Immature natural killer cell (primary cell): ENCODE measurements at regions not wholly inside any gene's neighbourhood (a gene's known extent, or its start where the extent isn't known, plus 50 kb on each side); places are given as distances from the start of the nearest gene placed in this dataset.

ENCODE experiments used
- DNase-seq, 3 donors: peaks; one replicate each; pipeline ENCODE4 v3.0.0; 2022; ENCODE audit warnings: mixed read lengths in 1 of 3
- H3K27ac Mint-ChIP-seq, 6 donors: one replicate each; pipeline ENCODE4 v1.8.0; 2020; ENCODE audit warnings: mixed read lengths in 6 of 6, mild to moderate bottlenecking in 5 of 6, inconsistent platforms in 4 of 6, moderate library complexity in 3 of 6
- H3K27me3 Mint-ChIP-seq, 3 donors: one replicate each; pipeline ENCODE4 v1.8.0; 2020 to 2021; ENCODE audit warnings: low read depth in 3 of 3, mild to moderate bottlenecking in 3 of 3, mixed read lengths in 3 of 3, moderate library complexity in 3 of 3, inconsistent platforms in 1 of 3
- H3K36me3 Mint-ChIP-seq, 3 donors: one replicate each; pipeline ENCODE4 v1.8.0; 2020; ENCODE audit warnings: mixed read lengths in 3 of 3, inconsistent platforms in 2 of 3, mild to moderate bottlenecking in 2 of 3
- H3K4me1 Mint-ChIP-seq, 2 donors: one replicate each; pipeline ENCODE4 v1.8.0; 2020; ENCODE audit warnings: inconsistent platforms in 2 of 2, mild to moderate bottlenecking in 2 of 2, mixed read lengths in 2 of 2, moderate library complexity in 1 of 2
- H3K4me3 Mint-ChIP-seq, 5 donors: one replicate each; pipeline ENCODE4 v1.8.0; 2020; ENCODE audit warnings: mild to moderate bottlenecking in 5 of 5, mixed read lengths in 5 of 5, inconsistent platforms in 3 of 5, moderate library complexity in 3 of 5
- H3K9me3 Mint-ChIP-seq, 6 donors: one replicate each; pipeline ENCODE4 v1.8.0; 2020; ENCODE audit warnings: mild to moderate bottlenecking in 6 of 6, mixed read lengths in 6 of 6, inconsistent platforms in 4 of 6, moderate library complexity in 3 of 6

DNA sequence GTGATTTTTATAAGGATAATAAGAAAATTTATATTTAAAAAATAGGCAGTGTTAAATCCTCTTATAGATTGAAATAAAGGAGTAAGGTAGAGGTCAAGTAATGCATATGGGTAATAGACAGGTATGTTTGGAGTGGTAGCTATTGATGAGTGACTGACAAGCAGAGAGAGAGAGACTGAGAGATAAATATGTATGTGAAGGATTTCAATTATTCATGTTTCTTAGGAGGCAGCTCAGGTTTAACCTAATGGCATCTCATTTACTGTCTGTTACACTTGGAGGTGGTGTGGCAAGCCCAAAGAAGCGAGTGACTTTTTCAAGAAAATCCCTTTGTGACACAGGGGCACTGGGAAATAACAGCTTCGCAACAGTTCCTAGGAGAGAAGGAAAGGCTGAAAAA is 120.2 kb downstream of the KIF2B start:
- no peak overlapping the region for H3K27ac Mint-ChIP-seq
- no peak for DNase-seq
- peaks cover 0 to 3% (median 0%) of the 10 kb centered on the region in 3 donors for H3K27me3 Mint-ChIP-seq
- H3K36me3 Mint-ChIP-seq, result peaks cover 0 to 4% (median 0%) of the 10 kb centered on the region in 3 donors
- no peaks in the 10 kb centered on the region for H3K4me1 Mint-ChIP-seq
- H3K9me3 Mint-ChIP-seq, result peaks cover 2 to 39% (median 14%) of the 10 kb centered on the region in 6 donors
- no peak overlapping the region for H3K4me3 Mint-ChIP-seq

- H3K4me3 Mint-ChIP-seq, result no peak overlapping the region
Measured at GRCh38 chr17:53948323-53948722, 125.6 kb downstream of the KIF2B start.

GRCh38 chr17:53949473-53950090 is 126.9 kb downstream of the KIF2B start:
- Mint-ChIP-seq H3K27ac (no peak overlapping the region), H3K4me1 (no peaks in the 10 kb centered on the region), H3K4me3 (no peak overlapping the region), H3K27me3 (peaks cover 0 to 3% (median 0%) of the 10 kb centered on the region in 3 donors), H3K36me3 (peaks cover 0 to 5% (median 0%) of the 10 kb centered on the region in 3 donors), H3K9me3 (peaks cover 13 to 57% (median 33%) of the 10 kb centered on the region in 6 donors)
- no peak for DNase-seq

More at GRCh38 chr17:53948323-53948722, 125.6 kb downstream of the KIF2B start:
- Mint-ChIP-seq H3K4me1 (no peaks in the 10 kb centered on the region), H3K27me3 (peaks cover 0 to 3% (median 0%) of the 10 kb centered on the region in 3 donors), H3K36me3 (no peaks in the 10 kb centered on the region), H3K9me3 (peaks cover 10 to 47% (median 25%) of the 10 kb centered on the region in 6 donors), H3K27ac (no peak overlapping the region)
- no peak for DNase-seq

GRCh38 chr17:53950207-53950857 is 127.6 kb downstream of the KIF2B start:
- H3K4me1 Mint-ChIP-seq, result no peaks in the 10 kb centered on the region
- no peak for DNase-seq
- H3K36me3 Mint-ChIP-seq, result peaks cover 0 to 5% (median 0%) of the 10 kb centered on the region in 3 donors
- no peak overlapping the region for H3K4me3 Mint-ChIP-seq
- peaks cover 14 to 64% (median 35%) of the 10 kb centered on the region in 6 donors for H3K9me3 Mint-ChIP-seq
- H3K27me3 Mint-ChIP-seq, result peaks cover 0 to 3% (median 0%) of the 10 kb centered on the region in 3 donors
- H3K27ac Mint-ChIP-seq, result no peak overlapping the region

DNA sequence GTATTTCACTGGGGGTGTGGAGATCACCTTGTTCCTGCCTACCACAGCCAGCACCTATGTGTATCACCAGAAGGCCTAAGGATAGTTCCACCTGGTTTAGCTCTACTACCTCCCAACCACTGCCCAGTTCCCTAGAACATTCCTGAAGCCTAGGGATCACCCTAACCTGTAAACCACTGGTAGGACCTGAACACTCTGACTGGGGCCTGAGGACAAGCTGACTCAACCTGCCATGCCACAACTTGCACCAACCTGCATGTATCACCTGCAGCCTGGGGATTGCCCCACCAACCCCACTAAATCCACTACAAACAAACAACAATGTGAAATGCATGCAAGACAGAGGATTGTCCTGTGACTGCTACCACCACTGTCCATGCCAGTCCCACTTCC is 128.1 kb downstream of the KIF2B start:
- Mint-ChIP-seq H3K27ac (no peak overlapping the region), H3K27me3 (peaks cover 0 to 3% (median 0%) of the 10 kb centered on the region in 3 donors), H3K36me3 (peaks cover 0 to 5% (median 0%) of the 10 kb centered on the region in 3 donors), H3K4me3 (no peak overlapping the region), H3K9me3 (peaks cover 18 to 70% (median 38%) of the 10 kb centered on the region in 6 donors), H3K4me1 (no peaks in the 10 kb centered on the region)
- no peak for DNase-seq

DNA sequence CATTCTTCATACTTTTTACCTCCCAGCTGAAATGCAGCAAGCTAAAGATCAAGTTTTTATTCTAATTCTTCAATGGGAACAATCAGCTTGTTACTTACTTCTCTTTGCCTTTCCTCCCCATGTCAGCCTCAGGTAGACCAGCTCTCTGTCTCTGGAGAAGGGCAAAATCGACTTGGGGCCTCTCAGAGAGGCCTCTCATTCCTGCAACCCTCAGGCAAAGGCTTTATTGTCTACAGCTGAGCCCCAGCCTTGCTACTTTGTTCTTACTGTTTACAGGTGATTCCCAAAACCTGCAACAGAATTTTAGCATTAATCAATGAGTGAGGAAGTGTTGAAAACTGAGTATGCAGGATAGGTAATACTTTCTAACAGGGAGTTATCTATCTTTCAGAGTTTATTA is 148.6 kb downstream of the KIF2B start:
- Mint-ChIP-seq H3K36me3 (peaks cover 0 to 10% (median 0%) of the 10 kb centered on the region in 3 donors), H3K4me3 (no peak overlapping the region), H3K4me1 (no peaks in the 10 kb centered on the region), H3K9me3 (peaks cover 11 to 35% (median 23%) of the 10 kb centered on the region in 6 donors), H3K27me3 (no peaks in the 10 kb centered on the region), H3K27ac (no peak overlapping the region)
- DNase-seq, result no peak

GRCh38 chr17:53979991-53980390 is 157.3 kb downstream of the KIF2B start:
- Mint-ChIP-seq H3K9me3 (peaks cover 9 to 62% (median 15%) of the 10 kb centered on the region in 6 donors), H3K36me3 (peaks cover 0 to 4% (median 3%) of the 10 kb centered on the region in 3 donors), H3K27me3 (no peaks in the 10 kb centered on the region), H3K4me3 (no peak overlapping the region), H3K4me1 (no peaks in the 10 kb centered on the region), H3K27ac (no peak overlapping the region)
- DNase-seq, result no peak

DNA sequence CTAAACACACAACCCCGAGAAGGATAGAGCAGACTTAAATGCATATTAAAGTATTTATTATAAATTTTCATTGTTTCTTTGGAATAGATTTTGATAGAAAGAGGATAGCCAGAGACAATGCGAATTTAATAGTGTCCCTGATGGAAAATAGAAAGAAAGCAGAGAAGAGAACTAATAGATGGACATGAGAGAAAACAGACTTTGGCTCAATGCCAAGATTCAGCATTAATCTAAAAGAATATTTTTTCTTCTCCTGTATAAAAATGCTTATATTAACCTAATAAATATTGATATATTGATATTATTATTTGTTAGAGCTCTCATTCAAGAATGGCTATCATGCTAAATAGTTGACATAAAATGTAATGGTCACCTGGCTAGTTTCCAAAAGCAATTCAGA is 173.4 kb downstream of the KIF2B start:
- Mint-ChIP-seq H3K4me3 (no peak overlapping the region), H3K27me3 (no peaks in the 10 kb centered on the region), H3K36me3 (peaks cover 0 to 2% (median 0%) of the 10 kb centered on the region in 3 donors), H3K4me1 (no peaks in the 10 kb centered on the region), H3K27ac (no peak overlapping the region), H3K9me3 (peaks cover 0 to 49% (median 16%) of the 10 kb centered on the region in 6 donors)
- no peak for DNase-seq

DNA sequence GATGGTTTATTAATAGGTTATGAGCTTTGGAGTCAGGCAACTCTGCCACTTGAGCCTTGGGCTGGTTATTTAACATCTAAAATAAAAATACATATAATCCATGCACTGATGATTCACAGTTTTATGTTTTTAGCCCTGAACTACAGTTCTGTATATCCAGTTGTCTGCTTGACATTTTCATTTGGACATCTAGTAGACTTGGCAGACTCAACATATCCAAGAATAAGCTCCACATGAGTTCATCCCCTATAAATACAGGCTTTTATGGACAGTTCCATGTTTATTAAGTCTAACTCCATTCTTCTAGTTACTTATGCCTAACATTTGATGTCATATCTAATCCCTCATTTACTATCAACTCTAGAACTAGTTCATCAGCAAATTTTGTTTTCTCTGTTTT is 174.2 kb downstream of the KIF2B start:
- H3K27ac Mint-ChIP-seq, result no peak overlapping the region
- H3K4me1 Mint-ChIP-seq, result no peaks in the 10 kb centered on the region
- DNase-seq, result no peak
- H3K27me3 Mint-ChIP-seq, result no peaks in the 10 kb centered on the region
- peaks cover 0 to 49% (median 17%) of the 10 kb centered on the region in 6 donors for H3K9me3 Mint-ChIP-seq
- no peaks in the 10 kb centered on the region for H3K36me3 Mint-ChIP-seq
- H3K4me3 Mint-ChIP-seq, result no peak overlapping the region

GRCh38 chr17:54007855-54008254 is 185.1 kb downstream of the KIF2B start:
- Mint-ChIP-seq H3K4me3 (no peak overlapping the region), H3K27me3 (no peaks in the 10 kb centered on the region), H3K9me3 (peaks cover 16 to 62% (median 21%) of the 10 kb centered on the region in 6 donors), H3K27ac (no peak overlapping the region), H3K4me1 (no peaks in the 10 kb centered on the region), H3K36me3 (no peaks in the 10 kb centered on the region)
- DNase-seq, result no peak

DNA sequence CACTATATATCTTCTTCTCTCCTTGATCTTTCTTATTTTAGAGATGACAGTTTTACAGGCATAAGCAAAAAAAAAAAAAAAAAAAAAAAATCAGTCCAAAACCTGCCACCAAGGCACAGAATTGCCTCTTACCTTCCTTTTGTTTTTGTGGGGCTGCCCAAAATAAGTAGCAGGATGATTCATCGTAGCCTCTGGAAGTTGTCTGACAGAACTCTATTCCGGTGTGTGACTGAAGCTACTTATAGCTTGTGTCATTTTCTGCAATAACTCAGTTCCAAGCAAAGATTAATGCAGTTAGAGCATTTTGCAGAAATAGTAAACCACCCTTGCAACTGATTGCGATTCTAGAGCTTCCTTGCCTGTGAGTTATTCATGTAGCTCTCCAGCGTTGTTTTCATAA is 186.8 kb downstream of the KIF2B start:
- no peaks in the 10 kb centered on the region for H3K36me3 Mint-ChIP-seq
- H3K27ac Mint-ChIP-seq, result no peak overlapping the region
- no peak for DNase-seq
- no peaks in the 10 kb centered on the region for H3K27me3 Mint-ChIP-seq
- no peak overlapping the region for H3K4me3 Mint-ChIP-seq
- no peaks in the 10 kb centered on the region for H3K4me1 Mint-ChIP-seq
- H3K9me3 Mint-ChIP-seq, result peaks cover 16 to 65% (median 24%) of the 10 kb centered on the region in 6 donors

- H3K9me3 Mint-ChIP-seq, result peaks cover 20 to 72% (median 30%) of the 10 kb centered on the region in 6 donors
- no peak for DNase-seq
- no peak overlapping the region for H3K27ac Mint-ChIP-seq
- H3K27me3 Mint-ChIP-seq, result peaks cover 0 to 2% (median 0%) of the 10 kb centered on the region in 3 donors
- no peaks in the 10 kb centered on the region for H3K36me3 Mint-ChIP-seq
- no peak overlapping the region for H3K4me3 Mint-ChIP-seq
- no peaks in the 10 kb centered on the region for H3K4me1 Mint-ChIP-seq
Measured at GRCh38 chr17:54013072-54013471, 190.3 kb downstream of the KIF2B start.

DNA sequence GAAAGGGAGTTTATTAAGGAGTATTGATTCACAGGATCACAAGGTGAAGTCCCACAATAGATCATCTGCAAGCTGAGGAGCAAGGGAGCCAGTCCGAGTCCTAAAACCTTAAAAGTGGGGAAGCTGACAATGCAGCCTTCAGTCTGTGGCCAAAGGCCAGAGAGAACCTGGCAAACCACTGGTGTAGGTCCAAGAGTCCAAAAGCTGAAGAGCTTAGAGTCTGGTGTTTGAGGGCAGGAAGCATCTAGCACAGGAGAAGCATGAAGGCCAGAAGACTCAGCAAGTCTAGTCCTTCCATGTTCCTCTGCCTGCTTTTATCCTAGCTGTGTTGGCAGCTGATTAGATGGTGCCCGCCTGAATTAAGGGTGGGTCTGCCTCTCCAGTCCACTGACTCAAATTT is 193.0 kb downstream of the KIF2B start:
- H3K9me3 Mint-ChIP-seq, result peaks cover 11 to 58% (median 30%) of the 10 kb centered on the region in 6 donors
- H3K27ac Mint-ChIP-seq, result no peak overlapping the region
- H3K27me3 Mint-ChIP-seq, result peaks cover 0 to 2% (median 0%) of the 10 kb centered on the region in 3 donors
- no peak for DNase-seq
- H3K4me3 Mint-ChIP-seq, result no peak overlapping the region
- H3K4me1 Mint-ChIP-seq, result no peaks in the 10 kb centered on the region
- H3K36me3 Mint-ChIP-seq, result no peaks in the 10 kb centered on the region

DNA sequence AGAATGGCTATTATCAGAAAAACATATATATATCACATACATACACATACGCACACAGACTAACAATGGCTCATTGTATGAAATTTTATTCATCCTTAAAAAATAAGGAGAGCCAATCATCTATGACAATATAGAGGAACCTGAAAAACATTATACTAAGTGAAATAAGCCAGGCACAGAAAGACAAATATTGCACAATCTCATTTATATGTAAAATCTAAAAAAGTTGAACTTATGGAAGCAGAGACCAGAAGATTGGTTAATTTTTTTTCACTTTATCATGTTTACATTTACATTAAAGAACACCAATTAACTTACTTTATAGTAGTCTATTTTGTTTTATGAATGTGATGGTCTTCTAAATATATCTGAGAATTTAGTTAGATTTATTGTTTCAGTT is 198.7 kb downstream of the KIF2B start:
- no peak overlapping the region for H3K27ac Mint-ChIP-seq
- peaks cover 15 to 56% (median 31%) of the 10 kb centered on the region in 6 donors for H3K9me3 Mint-ChIP-seq
- no peak overlapping the region for H3K4me3 Mint-ChIP-seq
- no peak for DNase-seq
- H3K36me3 Mint-ChIP-seq, result no peaks in the 10 kb centered on the region
- no peaks in the 10 kb centered on the region for H3K4me1 Mint-ChIP-seq
- H3K27me3 Mint-ChIP-seq, result peaks cover 0 to 2% (median 0%) of the 10 kb centered on the region in 3 donors
